Smooth muscle cell (in vitro differentiated cells): ENCODE measurements at regions not wholly inside any gene's neighbourhood (a gene's known extent, or its start where the extent isn't known, plus 50 kb on each side); places are given as distances from the start of the nearest gene placed in this dataset.

Experiments
- DNase-seq: peaks from one replicate; lab custom pipeline; 2025; ENCODE audit not compliant: unreplicated experiment; lab: John Stamatoyannopoulos, UW
- H2AFZ ChIP-seq: fragments of 200-600 bp; sonication (generic); 2 replicates; pipeline ENCODE4 v1.6.0; 2016; ENCODE audit warnings: antibody characterized with exemption, low read depth, mild to moderate bottlenecking
- H3F3A ChIP-seq: fragments of 200-600 bp; sonication (generic); 2 replicates; pipeline ENCODE4 v1.6.0; 2017; ENCODE audit warnings: antibody characterized with exemption, low read depth
- H3K27ac ChIP-seq: fragments of 200-600 bp; sonication (generic); 2 replicates; pipeline ENCODE4 v1.5.1; 2016; ENCODE audit warnings: low read depth, mild to moderate bottlenecking
- H3K27me3 ChIP-seq: fragments of 200-600 bp; sonication (generic); 2 replicates; pipeline ENCODE4 v1.6.1; 2016; ENCODE audit warnings: low read depth, mild to moderate bottlenecking
- H3K36me3 ChIP-seq: fragments of 200-600 bp; sonication (generic); 2 replicates; pipeline ENCODE4 v1.5.1; 2016; ENCODE audit warnings: low read depth
- H3K4me1 ChIP-seq: fragments of 200-600 bp; sonication (generic); 2 replicates; pipeline ENCODE4 v1.5.1; 2016; ENCODE audit warnings: low read depth
- H3K4me2 ChIP-seq: fragments of 200-600 bp; sonication (generic); 2 replicates; pipeline ENCODE4 v1.6.0; 2016; ENCODE audit warnings: mild to moderate bottlenecking
- H3K4me3 ChIP-seq: fragments of 200-600 bp; sonication (generic); 2 replicates; pipeline ENCODE4 v1.5.1; 2016; ENCODE audit warnings: mild to moderate bottlenecking
- H3K79me2 ChIP-seq: fragments of 200-600 bp; sonication (generic); 2 replicates; pipeline ENCODE4 v1.6.0; 2016; ENCODE audit warnings: low read depth, mild to moderate bottlenecking
- H3K9ac ChIP-seq: fragments of 200-600 bp; sonication (generic); 2 replicates; pipeline ENCODE4 v1.6.0; 2016; ENCODE audit warnings: low read depth
- H3K9me3 ChIP-seq: fragments of 200-600 bp; sonication (generic); replicated peaks from 2 replicates; pipeline ENCODE4 v1.5.1; 2016; ENCODE audit warnings: low read depth
- H4K20me1 ChIP-seq: fragments of 200-600 bp; sonication (generic); 2 replicates; pipeline ENCODE4 v1.6.0; 2016; ENCODE audit warnings: low read depth
- CTCF ChIP-seq: fragments of 200-600 bp; sonication (generic); IDR thresholded peaks from 2 replicates; pipeline ENCODE4 v1.5.1; 2017; ENCODE audit warnings: borderline replicate concordance, mild to moderate bottlenecking, antibody characterized with exemption; ENCODE audit not compliant: insufficient read depth, poor library complexity, severe bottlenecking
- WGBS: methylation state at CpG from one replicate; pipeline ENCODE4 v1.1.7; 2016; ENCODE audit warnings: low lambda C conversion rate; 5-methylcytosine and 5-hydroxymethylcytosine counted together

GRCh38 chr20:51131811-51132210 is 108.9 kb upstream of the KCNG1 start:
- no peaks in the 10 kb centered on the region for H3F3A ChIP-seq
- no peak overlapping the region for H3K9ac ChIP-seq
- no peaks in the 10 kb centered on the region for H3K27me3 ChIP-seq
- no peak overlapping the region for H3K4me2 ChIP-seq
- H3K4me3 ChIP-seq: no peak overlapping the region
- DNase-seq: no peak
- H3K4me1 ChIP-seq: peaks cover 9% of the 10 kb centered on the region
- H2AFZ ChIP-seq: no peak overlapping the region
- no peaks in the 10 kb centered on the region for H3K79me2 ChIP-seq
- TF ChIP-seq CTCF: no peak
- H3K36me3 ChIP-seq: no peaks in the 10 kb centered on the region
- H3K27ac ChIP-seq: no peak overlapping the region
- H4K20me1 ChIP-seq: no peaks in the 10 kb centered on the region
- 100% methylated on average over 1 of the region's 1 CpG for WGBS
- H3K9me3 ChIP-seq: no peaks in the 10 kb centered on the region

DNA sequence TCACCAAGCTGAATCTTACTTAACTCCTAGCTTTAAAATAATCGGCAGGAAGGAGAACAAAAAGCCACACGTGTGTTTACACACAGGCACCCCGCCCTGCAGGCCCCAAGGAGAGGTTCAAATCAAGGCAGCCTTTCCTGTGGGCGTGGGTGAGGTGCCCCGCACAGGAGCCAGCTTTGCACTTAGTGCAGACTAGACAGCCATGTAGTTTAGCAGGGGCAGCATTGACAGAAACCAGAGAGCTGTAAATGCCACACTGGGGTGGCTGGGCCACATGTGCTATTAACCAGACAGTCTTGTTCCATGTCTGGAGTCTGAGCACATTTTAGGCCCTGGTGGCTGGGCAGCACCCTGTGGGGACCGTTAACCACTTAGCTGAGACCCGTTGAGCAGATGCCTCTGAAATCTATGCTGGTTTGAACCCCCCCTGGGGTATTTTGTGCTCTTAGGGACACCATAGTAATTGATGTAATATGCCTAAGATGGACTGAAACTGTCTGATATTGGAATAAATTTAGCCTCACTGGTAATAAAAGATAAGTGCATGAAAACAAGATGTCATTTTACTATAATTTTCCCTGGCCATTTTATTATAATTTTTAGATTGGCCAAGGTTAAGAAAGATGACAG is 106.4 kb upstream of the KCNG1 start:
- no peaks in the 10 kb centered on the region for H3K9me3 ChIP-seq
- no peaks in the 10 kb centered on the region for H4K20me1 ChIP-seq
- no peaks in the 10 kb centered on the region for H3K79me2 ChIP-seq
- no peaks in the 10 kb centered on the region for H3K36me3 ChIP-seq
- H3K4me1 ChIP-seq: peaks cover 9% of the 10 kb centered on the region
- WGBS: 7% methylated on average over 7 of the region's 7 CpGs
- H3K4me3 ChIP-seq: no peak overlapping the region
- H2AFZ ChIP-seq: peak overlapping the region; percentile 30
- H3K4me2 ChIP-seq: peak overlapping the region; percentile 55
- peak; percentile 14 for DNase-seq
- H3K27ac ChIP-seq: peak overlapping the region; percentile 67
- H3K9ac ChIP-seq: peak overlapping the region; percentile 17
- H3K27me3 ChIP-seq: no peaks in the 10 kb centered on the region
- no peaks in the 10 kb centered on the region for H3F3A ChIP-seq
- no peak for TF ChIP-seq CTCF

DNA sequence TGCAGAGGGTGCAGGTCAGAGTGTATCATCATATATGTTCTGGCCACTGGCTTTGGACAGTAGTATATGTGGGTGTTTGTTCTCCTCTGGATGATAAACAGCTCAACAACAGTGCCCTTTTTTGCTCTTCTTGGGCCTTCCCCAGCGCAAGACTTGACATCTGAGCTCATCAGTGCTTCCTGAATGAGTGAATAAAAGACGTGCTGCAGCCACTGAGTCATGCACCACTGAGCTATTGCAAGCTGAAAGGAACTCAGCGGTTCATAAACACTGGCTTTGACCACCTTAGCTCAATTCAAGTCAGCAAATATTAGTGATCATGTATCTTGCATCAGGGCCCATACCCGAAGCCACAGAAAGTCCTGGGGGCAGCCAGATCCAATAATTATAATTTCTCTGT is 105.3 kb upstream of the KCNG1 start:
- Histone ChIP-seq H3K79me2 (no peaks in the 10 kb centered on the region), H3F3A (peaks cover 5% of the 10 kb centered on the region), H4K20me1 (no peaks in the 10 kb centered on the region), H2AFZ (no peak overlapping the region), H3K9me3 (no peaks in the 10 kb centered on the region), H3K9ac (no peak overlapping the region), H3K4me2 (peak overlapping the region; percentile 55), H3K27ac (peak overlapping the region; percentile 67), H3K4me3 (no peak overlapping the region), H3K36me3 (no peaks in the 10 kb centered on the region), H3K4me1 (peaks cover 9% of the 10 kb centered on the region), H3K27me3 (no peaks in the 10 kb centered on the region)
- peak; percentile 6 for DNase-seq
- TF ChIP-seq CTCF: no peak
- WGBS: 9% methylated on average over 4 of the region's 4 CpGs

DNA sequence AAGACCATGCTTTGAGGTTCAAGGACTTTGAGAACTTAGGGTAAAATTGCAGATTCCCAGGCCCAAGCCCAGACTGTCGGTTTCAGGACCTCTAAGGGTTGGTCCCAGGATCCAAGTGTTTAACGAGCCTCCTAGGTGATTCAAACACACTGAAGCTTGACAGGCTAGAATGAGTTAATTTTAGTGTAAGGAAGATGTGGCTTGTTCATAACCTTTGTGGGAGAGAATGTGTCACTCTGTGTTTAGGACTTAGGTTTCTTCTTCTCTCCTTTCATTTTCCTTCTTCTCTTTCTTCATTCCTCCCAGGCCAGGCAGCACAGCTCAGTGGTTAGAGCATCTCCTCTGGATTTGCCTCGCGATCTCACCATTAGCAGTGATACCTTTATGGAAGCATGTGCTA is 104.8 kb upstream of the KCNG1 start:
- H3K9ac ChIP-seq: peak overlapping the region; percentile 4
- peak overlapping the region; percentile 42 for H3K4me2 ChIP-seq
- DNase-seq: no peak

More for the DNA sequence above, 104.8 kb upstream of the KCNG1 start:
- no peak overlapping the region for H2AFZ ChIP-seq
- no peaks in the 10 kb centered on the region for H3K9me3 ChIP-seq
- H3K27me3 ChIP-seq: no peaks in the 10 kb centered on the region
- peaks cover 9% of the 10 kb centered on the region for H3F3A ChIP-seq
- H3K4me1 ChIP-seq: peaks cover 9% of the 10 kb centered on the region
- TF ChIP-seq CTCF: no peak
- WGBS: 84% methylated on average over 4 of the region's 4 CpGs
- H3K36me3 ChIP-seq: no peaks in the 10 kb centered on the region
- H3K27ac ChIP-seq: peak overlapping the region; percentile 67
- no peaks in the 10 kb centered on the region for H3K79me2 ChIP-seq
- no peak overlapping the region for H3K4me3 ChIP-seq
- H4K20me1 ChIP-seq: no peaks in the 10 kb centered on the region
